Skeletal muscle tissue (tissue), 3 donors: ENCODE measurements at regions not wholly inside any gene's neighbourhood (a gene's known extent, or its start where the extent isn't known, plus 50 kb on each side); places are given as distances from the start of the nearest gene placed in this dataset.

Source experiments
- H3K27ac ChIP-seq: one replicate; pipeline ENCODE4 v1.7.0; 2013; ENCODE audit warnings: mild to moderate bottlenecking, low read depth, low read length, inconsistent platforms
- H3K27me3 ChIP-seq, 3 donors: one replicate each; pipeline ENCODE4 v1.7.0; 2013; ENCODE audit warnings: low read length in 3 of 3; ENCODE audit not compliant: control insufficient read depth in 3 of 3, insufficient read depth in 3 of 3
- H3K36me3 ChIP-seq, 3 donors: one replicate each; pipeline ENCODE4 v1.7.0; 2013; ENCODE audit warnings: low read length in 3 of 3; ENCODE audit not compliant: control insufficient read depth in 3 of 3, insufficient read depth in 3 of 3
- H3K4me1 ChIP-seq, 3 donors: one replicate each; pipeline ENCODE4 v1.7.0; 2013; ENCODE audit warnings: low read length in 3 of 3, mild to moderate bottlenecking in 3 of 3; ENCODE audit not compliant: control insufficient read depth in 3 of 3, insufficient read depth in 3 of 3
- H3K4me3 ChIP-seq, 3 donors: one replicate each; pipeline ENCODE4 v1.7.0; 2013; ENCODE audit warnings: low read length in 3 of 3
- H3K9ac ChIP-seq, 3 donors: one replicate each; pipeline ENCODE4 v1.7.0; 2013; ENCODE audit warnings: low read length in 3 of 3, mild to moderate bottlenecking in 3 of 3, moderate library complexity in 2 of 3, low read depth in 1 of 3
- H3K9me3 ChIP-seq, 3 donors: one replicate each; pipeline ENCODE4 v1.7.0; 2013; ENCODE audit warnings: low read length in 3 of 3; ENCODE audit not compliant: control insufficient read depth in 3 of 3
- donor health status: Osteomylitis.

GRCh38 chr1:96962216-96962615 lies 240.6 kb downstream of the PTBP2 start:
- Histone ChIP-seq H3K27ac (no peak overlapping the region), H3K4me1 (no peaks in the 10 kb centered on the region), H3K9me3 (no peaks in the 10 kb centered on the region), H3K27me3 (no peaks in the 10 kb centered on the region), H3K4me3 (no peak overlapping the region), H3K9ac (no peak overlapping the region), H3K36me3 (no peaks in the 10 kb centered on the region)

GRCh38 chr1:96962751-96963211 lies 241.2 kb downstream of the PTBP2 start:
- Histone ChIP-seq H3K4me3 (no peak overlapping the region), H3K27me3 (no peaks in the 10 kb centered on the region), H3K27ac (no peak overlapping the region), H3K4me1 (no peaks in the 10 kb centered on the region), H3K9ac (no peak overlapping the region), H3K36me3 (no peaks in the 10 kb centered on the region), H3K9me3 (no peaks in the 10 kb centered on the region)

GRCh38 chr1:96964761-96965160 lies 243.2 kb downstream of the PTBP2 start:
- Histone ChIP-seq H3K27ac (no peak overlapping the region), H3K4me1 (no peaks in the 10 kb centered on the region), H3K27me3 (no peaks in the 10 kb centered on the region), H3K4me3 (no peak overlapping the region), H3K9me3 (no peaks in the 10 kb centered on the region), H3K9ac (no peak overlapping the region), H3K36me3 (no peaks in the 10 kb centered on the region)

- H3K4me3 ChIP-seq: no peak overlapping the region
- H3K4me1 ChIP-seq: no peaks in the 10 kb centered on the region
Observed at GRCh38 chr1:96966536-96967138, 245.1 kb downstream of the PTBP2 start.

GRCh38 chr1:96967311-96967710 lies 245.7 kb downstream of the PTBP2 start:
- Histone ChIP-seq H3K4me3 (no peak overlapping the region), H3K4me1 (no peaks in the 10 kb centered on the region), H3K9me3 (no peaks in the 10 kb centered on the region), H3K9ac (no peak overlapping the region), H3K27me3 (peaks cover 0 to 4% (median 0%) of the 10 kb centered on the region in 3 donors), H3K36me3 (no peaks in the 10 kb centered on the region), H3K27ac (no peak overlapping the region)

More at GRCh38 chr1:96966536-96967138, 245.1 kb downstream of the PTBP2 start:
- no peak overlapping the region for H3K9ac ChIP-seq
- no peaks in the 10 kb centered on the region for H3K36me3 ChIP-seq
- no peaks in the 10 kb centered on the region for H3K9me3 ChIP-seq
- no peak overlapping the region for H3K27ac ChIP-seq
- H3K27me3 ChIP-seq: peaks cover 0 to 4% (median 0%) of the 10 kb centered on the region in 3 donors

- no peak overlapping the region for H3K9ac ChIP-seq
Observed at GRCh38 chr1:96968541-96968940, 247.0 kb downstream of the PTBP2 start.

GRCh38 chr1:96968983-96969382 lies 247.4 kb downstream of the PTBP2 start:
- no peaks in the 10 kb centered on the region for H3K36me3 ChIP-seq
- H3K27ac ChIP-seq: no peak overlapping the region
- H3K27me3 ChIP-seq: peaks cover 0 to 4% (median 0%) of the 10 kb centered on the region in 3 donors
- no peak overlapping the region for H3K4me3 ChIP-seq
- no peak overlapping the region for H3K9ac ChIP-seq
- H3K9me3 ChIP-seq: no peaks in the 10 kb centered on the region
- H3K4me1 ChIP-seq: no peaks in the 10 kb centered on the region

More at GRCh38 chr1:96968541-96968940, 247.0 kb downstream of the PTBP2 start:
- Histone ChIP-seq H3K36me3 (no peaks in the 10 kb centered on the region), H3K27me3 (peaks cover 0 to 4% (median 0%) of the 10 kb centered on the region in 3 donors), H3K9me3 (no peaks in the 10 kb centered on the region), H3K27ac (no peak overlapping the region), H3K4me3 (no peak overlapping the region), H3K4me1 (no peaks in the 10 kb centered on the region)

- Histone ChIP-seq H3K4me1 (no peaks in the 10 kb centered on the region), H3K9me3 (no peaks in the 10 kb centered on the region), H3K4me3 (no peak overlapping the region), H3K36me3 (no peaks in the 10 kb centered on the region), H3K27me3 (peaks cover 0 to 4% (median 0%) of the 10 kb centered on the region in 3 donors), H3K27ac (no peak overlapping the region), H3K9ac (no peak overlapping the region)
Observed at GRCh38 chr1:96969656-96970163, 248.1 kb downstream of the PTBP2 start.

GRCh38 chr1:96971439-96971838 lies 249.9 kb downstream of the PTBP2 start:
- peaks cover 0 to 4% (median 0%) of the 10 kb centered on the region in 3 donors for H3K27me3 ChIP-seq
- H3K9me3 ChIP-seq: no peaks in the 10 kb centered on the region
- H3K36me3 ChIP-seq: no peaks in the 10 kb centered on the region
- H3K4me3 ChIP-seq: no peak overlapping the region
- no peak overlapping the region for H3K27ac ChIP-seq
- no peak overlapping the region for H3K9ac ChIP-seq
- H3K4me1 ChIP-seq: no peaks in the 10 kb centered on the region

- H3K27me3 ChIP-seq: peaks cover 0 to 4% (median 0%) of the 10 kb centered on the region in 3 donors
- no peaks in the 10 kb centered on the region for H3K36me3 ChIP-seq
- H3K27ac ChIP-seq: no peak overlapping the region
- no peaks in the 10 kb centered on the region for H3K9me3 ChIP-seq
- H3K4me1 ChIP-seq: no peaks in the 10 kb centered on the region
- no peak overlapping the region for H3K4me3 ChIP-seq
- H3K9ac ChIP-seq: no peak overlapping the region
Observed at GRCh38 chr1:96971849-96972602, 250.4 kb downstream of the PTBP2 start.
